GM12878 (cell line): ENCODE measurements at regions not wholly inside any gene's neighbourhood (a gene's known extent, or its start where the extent isn't known, plus 50 kb on each side); places are given as distances from the start of the nearest gene placed in this dataset.

Source experiments
- ATAC-seq: fragments of 200-7000 bp; cut with Tn5 transposase; 3 replicates; pipeline ENCODE4 v1.9.1; 2020; ENCODE audit warnings: mild to moderate bottlenecking, moderate library complexity
- BruUV-seq: library from RNA; stranded (reverse); fragments of 400-500 nt; replicated peaks from 2 replicates; lab custom pipeline; 2021; lab: Mats Ljungman, UMichigan
- CTCF ChIA-PET: fragments of 300-600 bp; sonication (Branson Sonifier 250); formaldehyde crosslinking; extraction: SDS; loops from one replicate; lab custom pipeline; 2021; ENCODE audit warnings: inconsistent platforms; lab: Yijun Ruan, JAX
- POLR2A ChIA-PET: fragments of 350-600 bp; formaldehyde crosslinking; extraction: SDS; loops from one replicate; lab custom pipeline; 2021; ENCODE audit warnings: inconsistent platforms; lab: Charles Lee
- RAD21 ChIA-PET: fragments of 300-600 bp; sonication (Branson Sonifier 250); formaldehyde crosslinking; loops from one replicate; lab custom pipeline; 2023; ENCODE audit warnings: antibody characterized with exemption; ENCODE audit not compliant: unreplicated experiment; lab: Charles Lee
- SMC1A ChIA-PET: fragments of 300-600 bp; sonication (Branson Sonifier 250); formaldehyde crosslinking; loops from one replicate; lab custom pipeline; 2023; ENCODE audit not compliant: unreplicated experiment, uncharacterized antibody; lab: Charles Lee
- DNase-seq: peaks from one replicate; pipeline ENCODE4 v3.0.0-alpha.2; 2011; ENCODE audit warnings: low read depth, low spot score
- FAIRE-seq: peaks from 3 replicates; lab custom pipeline; 2011; peaks lifted over from hg19 to GRCh38; lab: Jason Lieb, UNC
- H2AFZ ChIP-seq: 2 replicates; pipeline ENCODE4 v1.6.0; 2011; ENCODE audit warnings: low read depth, low read length, control low read depth; ENCODE audit not compliant: control insufficient read depth
- H3K27ac ChIP-seq: 2 replicates; pipeline ENCODE4 v1.5.1; 2011; ENCODE audit warnings: control low read depth; ENCODE audit not compliant: control insufficient read depth, insufficient read depth
- H3K27me3 ChIP-seq, 2 experiments: replicated peaks in 1 of 2; 2 replicates each; pipeline versions ENCODE4 v1.6.0 to v1.6.1; 2011; ENCODE audit warnings: low read length in 1 of 2; ENCODE audit not compliant: control insufficient read depth in 2 of 2, insufficient read depth in 2 of 2
- H3K36me3 ChIP-seq, 2 experiments: 2 replicates each; pipeline ENCODE4 v1.5.1; 2011; ENCODE audit warnings: low read length in 1 of 2; ENCODE audit not compliant: control insufficient read depth in 2 of 2, insufficient read depth in 2 of 2
- H3K4me1 ChIP-seq: 2 replicates; pipeline ENCODE4 v1.6.1; 2011; ENCODE audit warnings: mild to moderate bottlenecking, low read length, moderate library complexity, mixed read lengths; ENCODE audit not compliant: control insufficient read depth, insufficient read depth
- H3K4me2 ChIP-seq: 2 replicates; pipeline ENCODE4 v1.6.0; 2011; ENCODE audit warnings: control low read depth; ENCODE audit not compliant: control insufficient read depth, insufficient read depth
- H3K4me3 ChIP-seq: fragments of 200-600 bp; sonication (generic); 2 replicates; pipeline ENCODE4 v1.5.1; 2016
- H3K79me2 ChIP-seq: 2 replicates; pipeline ENCODE4 v1.6.0; 2011; ENCODE audit warnings: low read length; ENCODE audit not compliant: control insufficient read depth, insufficient read depth
- H3K9ac ChIP-seq: 2 replicates; pipeline ENCODE4 v1.8.0; 2011; ENCODE audit warnings: low read length, control low read depth, mixed read lengths; ENCODE audit not compliant: control insufficient read depth, insufficient read depth
- H3K9me3 ChIP-seq: replicated peaks from 3 replicates; pipeline ENCODE4 v1.5.1; 2011; ENCODE audit warnings: mild to moderate bottlenecking, low read length; ENCODE audit not compliant: control insufficient read depth, insufficient read depth
- H4K20me1 ChIP-seq: 2 replicates; pipeline ENCODE4 v1.6.0; 2011; ENCODE audit not compliant: control insufficient read depth, insufficient read depth
- BMI1 ChIP-seq: fragments of 450-650 bp; IDR thresholded peaks from 2 replicates; pipeline ENCODE4 v1.6.1; 2016; ENCODE audit warnings: mild to moderate bottlenecking, moderate library complexity, borderline replicate concordance
- CREM ChIP-seq: IDR thresholded peaks from 2 replicates; pipeline ENCODE4 v1.6.1; 2014; ENCODE audit warnings: antibody characterized with exemption, low read depth
- FOXK2 ChIP-seq: fragments of 450-650 bp; IDR thresholded peaks from 2 replicates; pipeline ENCODE4 v1.6.1; 2017; ENCODE audit warnings: mild to moderate bottlenecking, moderate library complexity
- HCFC1 ChIP-seq: fragments of 150-350 bp; IDR thresholded peaks from 2 replicates; pipeline ENCODE4 v1.6.1; 2014; ENCODE audit warnings: low read length
- PAX5 ChIP-seq: IDR thresholded peaks from 2 replicates; pipeline ENCODE4 v1.6.1; 2011; ENCODE audit warnings: low read depth, low read length, borderline replicate concordance
- PML ChIP-seq: IDR thresholded peaks from 2 replicates; pipeline ENCODE4 v1.6.1; 2012; ENCODE audit warnings: low read length, inconsistent platforms
- WGBS: methylation state at CpG from one replicate; pipeline ENCODE4 v1.1.6; 2016; ENCODE audit warnings: low lambda C conversion rate; ENCODE audit not compliant: insufficient replicate concordance, insufficient coverage; ENCODE audit errors: missing lambda C conversion rate; 5-methylcytosine and 5-hydroxymethylcytosine counted together
- in situ Hi-C: fragments of 300-500 bp; cut with MboI; formaldehyde crosslinking; loops from 9 replicates; pipeline ENCODE4 v1.14.3; 2018; ENCODE audit warnings: mixed read lengths
- intact Hi-C: fragments of 100-400 bp; cut with micrococcal nuclease; formaldehyde crosslinking; loops from one replicate; pipeline ENCODE4 v1.14.2; 2022; ENCODE audit not compliant: unreplicated experiment
- TF ChIP-seq, protein P1 (sequence below): IDR thresholded peaks from 2 replicates; pipeline ENCODE4 v1.6.1; 2012; ENCODE audit warnings: low read depth, low read length, improper control_type of control experiment
- TF ChIP-seq, protein P2 (sequence below): fragments of 450-650 bp; IDR thresholded peaks from 2 replicates; pipeline ENCODE4 v1.6.1; 2016; ENCODE audit warnings: mild to moderate bottlenecking, moderate library complexity, borderline replicate concordance

DNA sequence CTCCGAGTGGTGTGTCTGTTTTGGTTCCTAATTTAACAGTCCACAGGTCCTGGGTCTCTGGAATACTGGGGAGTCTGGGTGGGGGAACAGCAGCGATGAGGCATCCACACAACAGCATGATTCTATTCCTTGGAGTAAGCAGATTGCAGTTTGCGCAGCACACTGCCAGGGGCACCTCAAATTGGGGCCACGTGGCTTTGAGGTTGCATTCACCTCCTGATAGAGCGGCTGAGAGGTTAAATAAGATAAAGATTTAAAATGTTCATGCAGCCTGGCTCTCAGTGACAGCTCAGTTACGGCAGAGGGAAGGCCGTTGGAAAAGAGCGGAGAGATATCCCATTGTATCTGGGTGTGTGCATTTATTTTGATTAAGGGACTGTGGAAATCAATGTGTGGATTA, 202.3 kb downstream of the ASB1 start:
- in situ Hi-C loops = no loop called here
- CTCF ChIA-PET = no interaction called here
- 37% methylated on average over 8 of the region's 8 CpGs for WGBS

More for the DNA sequence above, 202.3 kb downstream of the ASB1 start:
- TF ChIP-seq PML = no peak
- TF ChIP-seq PAX5 = no peak
- no peak for TF ChIP-seq CREM
- TF ChIP-seq, protein P1, sequence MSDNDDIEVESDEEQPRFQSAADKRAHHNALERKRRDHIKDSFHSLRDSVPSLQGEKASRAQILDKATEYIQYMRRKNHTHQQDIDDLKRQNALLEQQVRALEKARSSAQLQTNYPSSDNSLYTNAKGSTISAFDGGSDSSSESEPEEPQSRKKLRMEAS = no peak
- TF ChIP-seq FOXK2 = no peak
- no peak for TF ChIP-seq HCFC1
- TF ChIP-seq, protein P2, sequence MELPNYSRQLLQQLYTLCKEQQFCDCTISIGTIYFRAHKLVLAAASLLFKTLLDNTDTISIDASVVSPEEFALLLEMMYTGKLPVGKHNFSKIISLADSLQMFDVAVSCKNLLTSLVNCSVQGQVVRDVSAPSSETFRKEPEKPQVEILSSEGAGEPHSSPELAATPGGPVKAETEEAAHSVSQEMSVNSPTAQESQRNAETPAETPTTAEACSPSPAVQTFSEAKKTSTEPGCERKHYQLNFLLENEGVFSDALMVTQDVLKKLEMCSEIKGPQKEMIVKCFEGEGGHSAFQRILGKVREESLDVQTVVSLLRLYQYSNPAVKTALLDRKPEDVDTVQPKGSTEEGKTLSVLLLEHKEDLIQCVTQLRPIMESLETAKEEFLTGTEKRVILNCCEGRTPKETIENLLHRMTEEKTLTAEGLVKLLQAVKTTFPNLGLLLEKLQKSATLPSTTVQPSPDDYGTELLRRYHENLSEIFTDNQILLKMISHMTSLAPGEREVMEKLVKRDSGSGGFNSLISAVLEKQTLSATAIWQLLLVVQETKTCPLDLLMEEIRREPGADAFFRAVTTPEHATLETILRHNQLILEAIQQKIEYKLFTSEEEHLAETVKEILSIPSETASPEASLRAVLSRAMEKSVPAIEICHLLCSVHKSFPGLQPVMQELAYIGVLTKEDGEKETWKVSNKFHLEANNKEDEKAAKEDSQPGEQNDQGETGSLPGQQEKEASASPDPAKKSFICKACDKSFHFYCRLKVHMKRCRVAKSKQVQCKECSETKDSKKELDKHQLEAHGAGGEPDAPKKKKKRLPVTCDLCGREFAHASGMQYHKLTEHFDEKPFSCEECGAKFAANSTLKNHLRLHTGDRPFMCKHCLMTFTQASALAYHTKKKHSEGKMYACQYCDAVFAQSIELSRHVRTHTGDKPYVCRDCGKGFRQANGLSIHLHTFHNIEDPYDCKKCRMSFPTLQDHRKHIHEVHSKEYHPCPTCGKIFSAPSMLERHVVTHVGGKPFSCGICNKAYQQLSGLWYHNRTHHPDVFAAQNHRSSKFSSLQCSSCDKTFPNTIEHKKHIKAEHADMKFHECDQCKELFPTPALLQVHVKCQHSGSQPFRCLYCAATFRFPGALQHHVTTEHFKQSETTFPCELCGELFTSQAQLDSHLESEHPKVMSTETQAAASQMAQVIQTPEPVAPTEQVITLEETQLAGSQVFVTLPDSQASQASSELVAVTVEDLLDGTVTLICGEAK = no peak
- TF ChIP-seq BMI1 = no peak
- TF ChIP-seq, all 136 proteins: peak for 0
- Histone ChIP-seq H3K79me2 (no peaks in the 10 kb centered on the region), H3K9ac (no peak overlapping the region), H3K36me3 (no peaks in the 10 kb centered on the region), H3K4me1 (no peaks in the 10 kb centered on the region), H4K20me1 (no peaks in the 10 kb centered on the region), H3K27ac (no peak overlapping the region), H3K4me2 (no peak overlapping the region), H3K4me3 (no peak overlapping the region), H3K9me3 (no peaks in the 10 kb centered on the region), H3K27me3 (no peaks in the 10 kb centered on the region), H2AFZ (no peak overlapping the region)
- intact Hi-C loops = no loop called here
- POLR2A ChIA-PET = no interaction called here
- SMC1A ChIA-PET = no interaction called here
- no peak for FAIRE-seq
- no TSS peak for BruUV-seq
- no peak for DNase-seq
- RAD21 ChIA-PET = no interaction called here
- no peak for ATAC-seq
